Spleen (tissue), 11 donors: ENCODE measurements at regions not wholly inside any gene's neighbourhood (a gene's known extent, or its start where the extent isn't known, plus 50 kb on each side); places are given as distances from the start of the nearest gene placed in this dataset.

Experiments used
- DNase-seq: peaks from one replicate; pipeline ENCODE4 v3.0.0-alpha.2; 2020
- H3K27ac ChIP-seq, 8 donors: fragments of 200-600 bp; sonication (generic) in 7 of 8; 1 replicate in 4 of 8; 2 replicates in 4 of 8; pipeline versions ENCODE4 v1.5.0 to v1.8.0; 2016 to 2021; ENCODE audit warnings: inconsistent platforms in 4 of 8, mild to moderate bottlenecking in 4 of 8, moderate library complexity in 1 of 8
- H3K27me3 ChIP-seq, 7 donors: fragments of 200-600 bp; sonication (generic) in 6 of 7; replicated peaks in 1 of 7; 1 replicate in 4 of 7; 2 replicates in 3 of 7; pipeline versions ENCODE4 v1.5.0 to v1.8.0; 2016 to 2021; ENCODE audit warnings: inconsistent platforms in 3 of 7, mild to moderate bottlenecking in 1 of 7
- H3K36me3 ChIP-seq, 6 donors: fragments of 200-600 bp; sonication (generic) in 5 of 6; 1 replicate in 4 of 6; 2 replicates in 2 of 6; pipeline versions ENCODE4 v1.5.0 to v1.8.0; 2016 to 2021; ENCODE audit warnings: inconsistent platforms in 2 of 6
- H3K4me1 ChIP-seq, 6 donors: fragments of 200-600 bp; sonication (generic) in 5 of 6; 1 replicate in 3 of 6; 2 replicates in 3 of 6; pipeline versions ENCODE4 v1.5.0 to v1.8.0; 2016 to 2021; ENCODE audit warnings: inconsistent platforms in 3 of 6
- H3K4me3 ChIP-seq, 8 donors: fragments of 200-600 bp; sonication (generic) in 7 of 8; 1 replicate in 4 of 8; 2 replicates in 4 of 8; pipeline versions ENCODE4 v1.5.0 to v1.8.0; 2016 to 2021; ENCODE audit warnings: inconsistent platforms in 4 of 8, mild to moderate bottlenecking in 4 of 8, moderate library complexity in 2 of 8
- H3K9me3 ChIP-seq, 8 donors: fragments of 200-600 bp; sonication (generic) in 7 of 8; 1 replicate in 4 of 8; 2 replicates in 4 of 8; pipeline versions ENCODE4 v1.5.0 to v1.8.0; 2016 to 2021; ENCODE audit warnings: inconsistent platforms in 4 of 8
- CTCF ChIP-seq, 11 experiments: fragments of 200-600 bp in 7 of 11; fragments of 450-650 bp in 4 of 11; sonication (generic) in 4 of 11; IDR thresholded peaks in 8 of 11; conservative IDR thresholded peaks in 3 of 11; 1 replicate in 7 of 11; 2 replicates in 4 of 11; pipeline versions ENCODE4 v1.4.0 to v1.8.0; 2016 to 2021; ENCODE audit warnings: antibody characterized with exemption in 11 of 11, inconsistent platforms in 4 of 11, mild to moderate bottlenecking in 1 of 11
- POLR2A ChIP-seq, 3 donors: fragments of 450-650 bp; IDR thresholded peaks; one replicate each; pipeline ENCODE4 v1.5.1; 2017; ENCODE audit warnings: antibody characterized with exemption in 3 of 3, mild to moderate bottlenecking in 1 of 3
- POLR2AphosphoS5 ChIP-seq, 3 donors: sonication (generic); formaldehyde crosslinking; IDR thresholded peaks; one replicate each; pipeline ENCODE4 v1.5.1; 2017; ENCODE audit warnings: antibody characterized with exemption in 3 of 3
- WGBS, 5 donors: extraction: QIAGEN DNeasy Blood & Tissue Kit in 3 of 5; methylation state at CpG; one replicate each; pipeline versions ENCODE4 v1.1.5 to v1.1.7; 2013 to 2018; 5-methylcytosine and 5-hydroxymethylcytosine counted together
- intact Hi-C: fragments of 100-400 bp; cut with DNase I; formaldehyde crosslinking; loops from one replicate; pipeline ENCODE4 v1.15.0; 2023; ENCODE audit warnings: low total_unique reads
- donor health status: healthy with polysubstance abuse.
- donor health status: DM: no; HTN: no; CAD: no; lungs with moderate emphysema.
- donor health status: DM: no; HTN: no; CAD: no.
- donor health status: Bipolar disorder and iron deficiency.
- donor health status: healthy.
- donor health status: DM: no; HTN: no; CAD: no.
- donor health status: DM: yes; HTN: yes; CAD: no.

DNA sequence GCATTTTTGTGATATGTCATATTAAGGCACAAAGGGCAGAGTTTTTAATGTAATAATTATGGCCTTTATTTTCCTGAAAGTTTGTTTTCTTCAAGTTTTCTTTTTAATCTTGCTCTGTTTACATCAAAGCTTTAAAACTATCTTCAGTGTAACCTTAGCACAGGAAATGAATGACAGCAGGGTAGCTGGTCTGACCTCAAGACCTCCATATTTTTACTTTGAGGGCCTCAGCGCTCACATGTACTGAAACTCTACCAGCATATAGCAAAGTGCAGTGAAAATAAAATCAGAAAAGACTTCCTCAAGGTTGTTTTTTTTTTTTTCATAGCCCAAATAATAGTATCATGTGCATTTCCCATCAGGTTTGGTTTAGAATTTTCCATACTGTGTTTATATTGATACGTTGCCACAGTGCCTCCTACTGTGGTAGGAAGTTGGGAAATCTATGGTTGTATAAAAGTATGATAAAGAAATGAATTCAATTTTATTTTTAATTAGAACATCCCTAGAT lies 163.4 kb downstream of the UBE2E3 start:
- Histone ChIP-seq H3K9me3 (peaks cover 0 to 8% (median 0%) of the 10 kb centered on the region in 8 donors), H3K27me3 (no peaks in the 10 kb centered on the region), H3K4me1 (peaks cover 0 to 44% (median 8%) of the 10 kb centered on the region in 6 donors), H3K36me3 (no peaks in the 10 kb centered on the region), H3K27ac (peak overlapping the region in 5 of 8 donors; percentile 20 to 65 (median 55)), H3K4me3 (no peak overlapping the region)
- no peak for DNase-seq
- TF ChIP-seq CTCF (IDR thresholded peaks at IDR 0.05 in 8 of 11, conservative IDR thresholded peaks at IDR 0.05 in 3 of 11) (no peak), POLR2AphosphoS5 (IDR thresholded peaks at IDR 0.05) (no peak), POLR2A (IDR thresholded peaks at IDR 0.05) (no peak)
- intact Hi-C loops = no loop called here
- WGBS, 5 donors = 50 to 71% (median 67%) methylated on average over 2 of the region's 2 CpGs

DNA sequence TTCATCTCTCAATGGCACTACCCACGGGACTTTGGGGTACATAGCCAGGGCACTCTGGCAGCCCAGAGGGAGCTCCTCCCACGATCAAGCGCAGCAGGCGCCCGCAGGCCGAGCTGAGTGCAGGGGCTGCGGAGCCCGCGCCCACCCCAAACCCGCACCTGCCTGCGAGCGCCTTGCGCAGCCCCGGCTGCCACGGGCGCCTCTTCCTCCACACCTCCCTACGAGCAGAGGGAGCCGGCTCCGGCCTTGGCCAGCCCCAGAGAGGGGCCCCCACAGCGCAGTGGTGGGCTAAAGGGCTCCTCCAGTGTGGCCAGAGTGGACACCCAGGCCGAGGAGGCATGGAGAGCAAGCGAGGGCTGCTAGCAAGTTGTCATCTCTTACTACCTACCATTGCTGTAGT lies 165.2 kb downstream of the UBE2E3 start:
- TF ChIP-seq POLR2A (IDR thresholded peaks at IDR 0.05) = no peak
- no peak for TF ChIP-seq POLR2AphosphoS5 (IDR thresholded peaks at IDR 0.05)
- no peak for TF ChIP-seq CTCF (IDR thresholded peaks at IDR 0.05 in 8 of 11, conservative IDR thresholded peaks at IDR 0.05 in 3 of 11)
- H3K4me1 ChIP-seq = peaks cover 0 to 36% (median 3%) of the 10 kb centered on the region in 6 donors
- no peaks in the 10 kb centered on the region for H3K27me3 ChIP-seq
- peak; percentile 71 for DNase-seq
- peak overlapping the region in 4 of 8 donors; percentile 9 to 65 (median 50) for H3K27ac ChIP-seq
- H3K9me3 ChIP-seq = peaks cover 0 to 8% (median 0%) of the 10 kb centered on the region in 8 donors
- H3K36me3 ChIP-seq = no peaks in the 10 kb centered on the region
- no peak overlapping the region for H3K4me3 ChIP-seq
- WGBS, 5 donors = 88 to 97% (median 96%) methylated on average over 10 to 22 of the region's 22 CpGs
- intact Hi-C loops = no loop called here

DNA sequence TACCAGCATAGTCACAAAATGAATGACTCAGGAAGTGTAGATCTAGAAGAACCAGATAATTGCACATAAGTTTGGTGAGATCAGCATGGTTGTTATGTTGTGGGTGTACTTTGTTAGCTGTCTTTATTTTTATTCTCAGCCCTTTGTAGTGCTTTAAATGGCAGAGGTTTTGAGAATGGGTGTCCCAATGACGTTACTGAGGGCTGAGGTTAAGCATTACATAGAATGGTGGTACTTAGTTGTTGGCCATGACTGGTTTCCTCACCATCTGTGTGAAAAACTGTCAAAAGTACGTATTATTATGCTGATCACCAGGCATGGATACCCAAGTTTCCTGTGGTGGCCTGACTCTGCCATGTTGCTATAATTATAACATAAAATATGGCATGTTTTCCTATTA lies 165.8 kb downstream of the UBE2E3 start:
- Histone ChIP-seq H3K27me3 (no peaks in the 10 kb centered on the region), H3K4me3 (no peak overlapping the region), H3K4me1 (peaks cover 0 to 31% (median 1%) of the 10 kb centered on the region in 6 donors), H3K27ac (peak overlapping the region in 3 of 8 donors; percentile 45 to 65 (median 55)), H3K36me3 (no peaks in the 10 kb centered on the region), H3K9me3 (peaks cover 0 to 8% (median 0%) of the 10 kb centered on the region in 8 donors)
- 59 to 76% (median 68%) methylated on average over 2 of the region's 2 CpGs for WGBS, 5 donors
- intact Hi-C loops = no loop called here
- TF ChIP-seq POLR2A (IDR thresholded peaks at IDR 0.05) (no peak), CTCF (IDR thresholded peaks at IDR 0.05 in 8 of 11, conservative IDR thresholded peaks at IDR 0.05 in 3 of 11) (no peak), POLR2AphosphoS5 (IDR thresholded peaks at IDR 0.05) (no peak)
- no peak for DNase-seq

- peaks cover 0 to 33% (median 5%) of the 10 kb centered on the region in 6 donors for H3K4me1 ChIP-seq
- no peaks in the 10 kb centered on the region for H3K36me3 ChIP-seq
- H3K27me3 ChIP-seq = no peaks in the 10 kb centered on the region
- TF ChIP-seq POLR2AphosphoS5 (IDR thresholded peaks at IDR 0.05) = no peak
- no peak for TF ChIP-seq CTCF (IDR thresholded peaks at IDR 0.05 in 8 of 11, conservative IDR thresholded peaks at IDR 0.05 in 3 of 11)
- no peak for TF ChIP-seq POLR2A (IDR thresholded peaks at IDR 0.05)
- 41 to 61% (median 55%) methylated on average over 2 of the region's 2 CpGs for WGBS, 5 donors
- intact Hi-C loops = no loop called here
- H3K9me3 ChIP-seq = peaks cover 0 to 8% (median 0%) of the 10 kb centered on the region in 8 donors
- no peak overlapping the region for H3K4me3 ChIP-seq
- H3K27ac ChIP-seq = no peak overlapping the region
- DNase-seq = no peak
These were observed 168.7 kb downstream of the UBE2E3 start for GRCh38 chr2:181149056-181149455.
